Progenitor cell of endocrine pancreas (in vitro differentiated cells): ENCODE measurements at regions not wholly inside any gene's neighbourhood (a gene's known extent, or its start where the extent isn't known, plus 50 kb on each side); places are given as distances from the start of the nearest gene placed in this dataset.

ENCODE experiments used
- DNase-seq: peaks from one replicate; pipeline ENCODE4 v3.0.0; 2021; ENCODE audit warnings: low spot score; ENCODE audit not compliant: unreplicated experiment
- H3K27ac Mint-ChIP-seq: 2 replicates; pipeline ENCODE4 v1.8.0; 2021; ENCODE audit warnings: mild to moderate bottlenecking, moderate library complexity, mixed read lengths
- H3K27me3 Mint-ChIP-seq: 2 replicates; pipeline ENCODE4 v1.8.0; 2021; ENCODE audit warnings: mixed read lengths
- H3K36me3 Mint-ChIP-seq: 2 replicates; pipeline ENCODE4 v1.8.0; 2022; ENCODE audit warnings: mixed read lengths; ENCODE audit not compliant: insufficient read depth
- H3K4me1 Mint-ChIP-seq: 2 replicates; pipeline ENCODE4 v1.8.0; 2021; ENCODE audit warnings: low read depth, mixed read lengths
- H3K4me3 Mint-ChIP-seq: 2 replicates; pipeline ENCODE4 v1.8.0; 2021; ENCODE audit warnings: low read depth, mild to moderate bottlenecking, moderate library complexity, mixed read lengths
- H3K9me3 Mint-ChIP-seq: 2 replicates; pipeline ENCODE4 v1.8.0; 2021; ENCODE audit warnings: low read depth, mixed read lengths
- CTCF ChIP-seq: fragments of 200-600 bp; sonication (generic); IDR thresholded peaks from one replicate; pipeline ENCODE4 v1.5.0; 2021; ENCODE audit warnings: antibody characterized with exemption, mild to moderate bottlenecking; ENCODE audit not compliant: unreplicated experiment

DNA sequence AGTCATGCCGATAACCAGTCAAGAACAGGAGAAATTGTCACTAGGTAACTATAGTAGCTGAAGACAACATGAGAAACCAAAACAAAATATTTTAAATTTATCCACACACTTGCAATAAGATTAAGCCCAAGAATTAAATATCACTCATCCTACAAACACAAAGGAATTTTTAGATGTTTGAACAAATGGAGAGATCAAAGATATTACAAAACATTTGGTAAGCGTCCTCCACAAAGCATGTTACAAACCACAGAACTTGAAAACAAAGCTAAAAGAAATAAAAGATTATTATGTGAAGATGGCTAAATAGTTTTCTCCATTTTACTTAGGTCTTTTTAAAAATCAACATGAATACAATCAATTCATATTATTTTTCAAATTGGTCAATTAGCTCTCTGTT lies 631.9 kb upstream of the INTU start:
- no peak overlapping the region for H3K27ac Mint-ChIP-seq
- DNase-seq: no peak
- H3K27me3 Mint-ChIP-seq: no peaks in the 10 kb centered on the region
- no peaks in the 10 kb centered on the region for H3K4me1 Mint-ChIP-seq
- no peak for TF ChIP-seq CTCF
- H3K4me3 Mint-ChIP-seq: no peak overlapping the region
- no peaks in the 10 kb centered on the region for H3K36me3 Mint-ChIP-seq
- H3K9me3 Mint-ChIP-seq: no peaks in the 10 kb centered on the region

GRCh38 chr4:127001933-127002332 lies 630.8 kb upstream of the INTU start:
- no peak overlapping the region for H3K4me3 Mint-ChIP-seq
- no peak for DNase-seq
- no peaks in the 10 kb centered on the region for H3K9me3 Mint-ChIP-seq
- no peaks in the 10 kb centered on the region for H3K4me1 Mint-ChIP-seq
- TF ChIP-seq CTCF: no peak
- no peak overlapping the region for H3K27ac Mint-ChIP-seq
- no peaks in the 10 kb centered on the region for H3K27me3 Mint-ChIP-seq
- no peaks in the 10 kb centered on the region for H3K36me3 Mint-ChIP-seq

GRCh38 chr4:127006446-127006877 lies 626.3 kb upstream of the INTU start:
- no peaks in the 10 kb centered on the region for H3K9me3 Mint-ChIP-seq
- H3K36me3 Mint-ChIP-seq: no peaks in the 10 kb centered on the region
- H3K27ac Mint-ChIP-seq: no peak overlapping the region
- no peaks in the 10 kb centered on the region for H3K4me1 Mint-ChIP-seq
- H3K4me3 Mint-ChIP-seq: no peak overlapping the region
- no peak for TF ChIP-seq CTCF
- H3K27me3 Mint-ChIP-seq: no peaks in the 10 kb centered on the region
- DNase-seq: no peak

DNA sequence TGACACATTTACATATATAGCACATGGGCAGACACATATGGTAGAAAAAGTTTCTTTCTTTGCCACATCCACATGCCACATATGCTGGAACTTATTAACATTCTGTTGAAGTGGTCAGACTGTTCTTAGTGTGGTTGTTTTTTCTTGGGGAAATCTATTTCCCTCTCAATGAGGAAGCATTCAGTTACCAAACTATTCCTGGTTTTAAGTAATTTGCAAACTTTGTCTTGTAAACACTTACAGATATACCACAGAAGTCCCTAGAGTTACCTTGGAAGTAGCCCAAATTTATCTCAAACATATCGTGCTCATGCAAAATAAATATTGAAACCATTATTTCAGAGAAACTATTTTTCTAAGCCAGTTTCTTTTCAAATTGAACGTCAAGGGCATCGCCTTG lies 625.5 kb upstream of the INTU start:
- TF ChIP-seq CTCF: no peak
- no peaks in the 10 kb centered on the region for H3K4me1 Mint-ChIP-seq
- no peak overlapping the region for H3K27ac Mint-ChIP-seq
- no peaks in the 10 kb centered on the region for H3K27me3 Mint-ChIP-seq
- no peak overlapping the region for H3K4me3 Mint-ChIP-seq
- no peak for DNase-seq
- H3K9me3 Mint-ChIP-seq: no peaks in the 10 kb centered on the region
- no peaks in the 10 kb centered on the region for H3K36me3 Mint-ChIP-seq

DNA sequence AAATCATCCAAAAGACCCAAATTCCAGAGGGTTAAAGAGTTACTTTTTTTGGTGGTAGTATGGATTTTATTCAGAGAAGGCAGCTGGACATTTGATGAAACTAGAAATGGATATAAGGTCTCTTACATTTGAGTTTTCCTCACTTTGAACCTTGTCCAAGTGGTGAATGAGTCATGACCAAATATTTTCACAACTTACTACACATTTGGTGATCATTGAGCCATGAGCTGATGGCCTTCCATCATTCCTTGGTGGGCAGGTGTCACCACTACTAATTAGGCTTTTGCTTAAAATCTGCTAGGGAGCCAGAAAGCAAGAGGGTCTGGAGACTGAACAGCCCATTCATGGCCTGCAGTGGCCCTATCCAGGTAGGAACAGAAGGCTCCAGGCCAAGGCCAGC lies 620.2 kb upstream of the INTU start:
- H3K27me3 Mint-ChIP-seq: no peaks in the 10 kb centered on the region
- no peak overlapping the region for H3K4me3 Mint-ChIP-seq

More for the DNA sequence above, 620.2 kb upstream of the INTU start:
- H3K4me1 Mint-ChIP-seq: no peaks in the 10 kb centered on the region
- TF ChIP-seq CTCF: no peak
- no peak overlapping the region for H3K27ac Mint-ChIP-seq
- no peaks in the 10 kb centered on the region for H3K9me3 Mint-ChIP-seq
- DNase-seq: no peak
- H3K36me3 Mint-ChIP-seq: no peaks in the 10 kb centered on the region
